Heart right ventricle (tissue), 16 donors: ENCODE measurements at regions not wholly inside any gene's neighbourhood (a gene's known extent, or its start where the extent isn't known, plus 50 kb on each side); places are given as distances from the start of the nearest gene placed in this dataset.

Experiments used
- ATAC-seq, 8 donors: fragments of 200-7000 bp; cut with Tn5 transposase; one replicate each; pipeline ENCODE4 v1.9.1; 2020; ENCODE audit warnings: mild to moderate bottlenecking in 8 of 8, moderate library complexity in 8 of 8, moderate number of reproducible peaks in 1 of 8
- DNase-seq, 2 donors: peaks; one replicate each; pipeline ENCODE4 v3.0.0-alpha.2; 2020
- H3K27ac ChIP-seq, 10 donors: fragments of 200-600 bp; sonication (generic) in 2 of 10; one replicate each; pipeline versions ENCODE4 v1.5.0 to v1.8.0; 2020 to 2022; ENCODE audit warnings: mild to moderate bottlenecking in 3 of 10
- H3K27me3 ChIP-seq, 7 donors: fragments of 200-600 bp; one replicate each; pipeline ENCODE4 v1.8.0; 2021 to 2022; ENCODE audit warnings: mild to moderate bottlenecking in 2 of 7
- H3K36me3 ChIP-seq, 9 donors: fragments of 200-600 bp; sonication (generic) in 1 of 9; one replicate each; pipeline versions ENCODE4 v1.5.0 to v1.8.0; 2020 to 2022; ENCODE audit warnings: mild to moderate bottlenecking in 2 of 9
- H3K4me1 ChIP-seq, 9 donors: fragments of 200-600 bp; sonication (generic) in 1 of 9; one replicate each; pipeline versions ENCODE4 v1.5.0 to v1.8.0; 2020 to 2022; ENCODE audit warnings: mild to moderate bottlenecking in 4 of 9
- H3K4me3 ChIP-seq, 10 donors: fragments of 200-600 bp; sonication (generic) in 2 of 10; one replicate each; pipeline versions ENCODE4 v1.5.0 to v1.8.0; 2020 to 2022; ENCODE audit warnings: mild to moderate bottlenecking in 7 of 10, moderate library complexity in 2 of 10
- H3K9me3 ChIP-seq, 11 donors: fragments of 200-600 bp in 10 of 11; sonication (generic) in 2 of 11; one replicate each; pipeline versions ENCODE4 v1.5.0 to v1.8.0; 2013 to 2022; ENCODE audit warnings: mild to moderate bottlenecking in 2 of 11, control low read depth in 1 of 11, moderate library complexity in 1 of 11
- WGBS, 2 donors: extraction: QIAGEN DNeasy Blood & Tissue Kit; methylation state at CpG; one replicate each; pipeline ENCODE4 v1.1.7; 2013; ENCODE audit warnings: inconsistent platforms in 1 of 2; 5-methylcytosine and 5-hydroxymethylcytosine counted together
- intact Hi-C, 10 donors: fragments of 100-400 bp; cut with DNase I; formaldehyde crosslinking; loops; one replicate each; pipeline versions ENCODE4 v1.11.1 to v1.14.2; 2022
- TF ChIP-seq, protein P1 (sequence below), 9 donors: fragments of 200-600 bp; sonication (generic) in 2 of 9; IDR thresholded peaks; one replicate each; pipeline versions ENCODE4 v1.5.0 to v1.8.0; 2021 to 2022; ENCODE audit warnings: antibody characterized with exemption in 9 of 9, mild to moderate bottlenecking in 5 of 9, moderate library complexity in 1 of 9
- donor health status: Arrhythmogenic right ventricular cardiomyopathy.
- donor health status: ischemic (EF 13 %, LVEDD 7.1; RV severe dilation, severe dysfunction).
- donor health status: healthy with polysubstance abuse.
- donor health status: DM: no; HTN: yes; CAD: no.
- donor health status: DM: no; HTN: no; CAD: no.
- donor health status: ischemic (EF 25% LVEDD 6.9; RV normal size, moderate dysfunction).
- donor health status: ischemic (EF 25% LVEDD 5.7; RV mildly dilated, moderate dysfunction).
- donor health status: healthy.
- donor health status: DM: yes; HTN: yes; CAD: no.
- donor health status: Ischemic cardiomyopathy.
- donor health status: ischemic (EF 35%, LVEDD 5.7; RV mildly dilated, moderate dysfunction).
- donor health status: nonischemic (EF 11% LVEDD 7.7; RV severe dilation, severe dysfunction).
- donor health status: DM: yes; HTN: yes; CAD: no.
- donor health status: PGD.
- donor health status: ischemic (EF 29% LVEDD 5.4; RV normal size, mild dysfunction).
- donor health status: nonischemic (EF 23%, LVEDD 6.1; RV moderate dilation, normal function).

DNA sequence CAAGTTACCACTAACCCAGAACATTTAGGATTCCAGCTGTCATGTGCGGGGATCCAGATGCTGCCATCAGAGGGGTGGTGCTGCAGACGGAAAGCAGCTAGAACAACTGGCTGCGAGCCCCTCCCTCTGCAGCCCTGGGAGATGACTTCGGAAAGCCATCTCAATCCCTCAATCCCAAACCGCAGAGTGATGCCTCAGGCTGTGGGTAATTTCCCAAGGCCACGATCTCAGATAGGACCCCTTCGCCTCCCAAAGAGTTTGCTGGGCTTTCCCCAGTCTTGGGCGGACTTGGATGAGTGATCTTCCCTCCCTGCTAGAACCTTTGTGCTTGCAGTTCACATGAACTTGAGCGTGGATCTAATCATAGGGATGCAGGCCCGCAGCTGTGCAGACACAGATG is 71.3 kb upstream of the EN2 start:
- no peak overlapping the region for H3K27ac ChIP-seq
- 72 to 80% methylated on average over 10 of the region's 10 CpGs for WGBS, 2 donors
- H3K9me3 ChIP-seq = no peaks in the 10 kb centered on the region
- peaks cover 24 to 99% (median 89%) of the 10 kb centered on the region in 7 donors for H3K27me3 ChIP-seq
- intact Hi-C loops = loop anchor here in 3 of 10 donors (10.0 kb wide), 3 partner anchors 68 to 348 kb away; partner anchors contain the start of gene EN2 (in 1 of the 3)
- peaks cover 0 to 11% (median 9%) of the 10 kb centered on the region in 9 donors for H3K4me1 ChIP-seq
- H3K4me3 ChIP-seq = no peak overlapping the region
- TF ChIP-seq, protein P1, sequence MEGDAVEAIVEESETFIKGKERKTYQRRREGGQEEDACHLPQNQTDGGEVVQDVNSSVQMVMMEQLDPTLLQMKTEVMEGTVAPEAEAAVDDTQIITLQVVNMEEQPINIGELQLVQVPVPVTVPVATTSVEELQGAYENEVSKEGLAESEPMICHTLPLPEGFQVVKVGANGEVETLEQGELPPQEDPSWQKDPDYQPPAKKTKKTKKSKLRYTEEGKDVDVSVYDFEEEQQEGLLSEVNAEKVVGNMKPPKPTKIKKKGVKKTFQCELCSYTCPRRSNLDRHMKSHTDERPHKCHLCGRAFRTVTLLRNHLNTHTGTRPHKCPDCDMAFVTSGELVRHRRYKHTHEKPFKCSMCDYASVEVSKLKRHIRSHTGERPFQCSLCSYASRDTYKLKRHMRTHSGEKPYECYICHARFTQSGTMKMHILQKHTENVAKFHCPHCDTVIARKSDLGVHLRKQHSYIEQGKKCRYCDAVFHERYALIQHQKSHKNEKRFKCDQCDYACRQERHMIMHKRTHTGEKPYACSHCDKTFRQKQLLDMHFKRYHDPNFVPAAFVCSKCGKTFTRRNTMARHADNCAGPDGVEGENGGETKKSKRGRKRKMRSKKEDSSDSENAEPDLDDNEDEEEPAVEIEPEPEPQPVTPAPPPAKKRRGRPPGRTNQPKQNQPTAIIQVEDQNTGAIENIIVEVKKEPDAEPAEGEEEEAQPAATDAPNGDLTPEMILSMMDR (IDR thresholded peaks at IDR 0.05) = no peak
- DNase-seq = no peak
- H3K36me3 ChIP-seq = no peaks in the 10 kb centered on the region
- ATAC-seq = no peak

DNA sequence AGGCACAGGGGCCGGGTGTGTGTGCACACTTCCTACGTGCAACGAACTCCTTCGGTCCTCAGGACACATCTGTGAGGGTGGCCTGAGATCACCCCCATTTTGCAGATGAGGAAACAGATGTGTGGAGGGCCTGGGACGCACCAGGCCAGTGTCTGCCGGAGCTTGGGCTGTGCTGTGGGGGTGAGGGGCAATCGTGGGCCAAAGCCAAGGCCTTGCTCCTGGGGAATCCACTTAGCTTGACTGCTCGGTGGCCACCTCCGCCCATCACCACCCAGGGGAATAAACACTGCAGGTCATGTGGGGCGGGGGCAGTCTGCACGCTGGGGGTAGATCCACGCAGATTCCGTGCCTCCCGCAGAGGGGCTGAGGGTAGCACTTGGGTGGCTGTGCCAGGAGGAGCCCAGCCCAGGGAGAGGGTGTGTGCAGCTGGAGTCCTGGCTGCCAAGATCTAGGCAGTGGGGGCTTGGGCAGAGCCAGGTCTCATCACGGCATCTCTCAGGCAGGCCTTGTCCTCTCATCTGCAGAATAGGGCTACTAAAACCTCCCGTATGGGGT is 70.8 kb upstream of the EN2 start:
- peaks cover 0 to 6% (median 4%) of the 10 kb centered on the region in 9 donors for H3K4me1 ChIP-seq

DNA sequence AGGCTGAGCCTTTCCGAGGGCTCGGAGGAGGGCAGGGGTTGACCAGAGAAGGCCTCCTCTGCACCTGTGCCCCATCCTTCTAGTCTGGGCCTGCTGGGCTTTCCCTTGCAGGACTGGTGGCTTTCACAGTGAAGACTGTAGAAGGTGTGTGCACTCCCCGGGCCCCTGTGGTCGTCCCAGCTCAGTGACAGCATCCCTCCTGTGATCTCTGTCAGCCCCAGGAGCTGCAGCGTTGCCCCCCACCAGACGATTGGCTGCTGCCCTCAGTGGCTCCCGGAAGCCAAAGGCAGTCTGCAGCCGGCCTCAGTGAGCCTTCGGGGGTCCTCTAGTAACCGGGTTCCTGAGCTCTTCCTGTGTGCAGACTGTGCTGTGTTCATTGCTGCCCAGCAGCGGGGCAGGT is 69.4 kb upstream of the EN2 start:
- TF ChIP-seq, protein P1 (IDR thresholded peaks at IDR 0.05) = no peak
- Histone ChIP-seq H3K4me1 (no peaks in the 10 kb centered on the region), H3K4me3 (no peak overlapping the region), H3K27ac (no peak overlapping the region), H3K9me3 (no peaks in the 10 kb centered on the region), H3K36me3 (no peaks in the 10 kb centered on the region), H3K27me3 (peaks cover 10 to 85% (median 72%) of the 10 kb centered on the region in 7 donors)
- intact Hi-C loops = loop anchor here in 3 of 10 donors (10.0 kb wide), 3 partner anchors 66 to 346 kb away; partner anchors contain the start of gene EN2 (in 1 of the 3)
- 59 to 65% methylated on average over 11 of the region's 11 CpGs for WGBS, 2 donors
- ATAC-seq (no peak), DNase-seq (no peak)

More for the DNA sequence above, 70.8 kb upstream of the EN2 start:
- H3K27me3 ChIP-seq = peaks cover 19 to 93% (median 86%) of the 10 kb centered on the region in 7 donors
- intact Hi-C loops = loop anchor here in 3 of 10 donors (10.0 kb wide), 3 partner anchors 68 to 348 kb away; partner anchors contain the start of gene EN2 (in 1 of the 3)
- no peak overlapping the region for H3K4me3 ChIP-seq
- no peak overlapping the region for H3K27ac ChIP-seq
- 75 to 76% methylated on average over 16 of the region's 16 CpGs for WGBS, 2 donors
- TF ChIP-seq, protein P1 (IDR thresholded peaks at IDR 0.05) = no peak
- no peaks in the 10 kb centered on the region for H3K9me3 ChIP-seq
- ATAC-seq (no peak), DNase-seq (no peak)
- no peaks in the 10 kb centered on the region for H3K36me3 ChIP-seq

DNA sequence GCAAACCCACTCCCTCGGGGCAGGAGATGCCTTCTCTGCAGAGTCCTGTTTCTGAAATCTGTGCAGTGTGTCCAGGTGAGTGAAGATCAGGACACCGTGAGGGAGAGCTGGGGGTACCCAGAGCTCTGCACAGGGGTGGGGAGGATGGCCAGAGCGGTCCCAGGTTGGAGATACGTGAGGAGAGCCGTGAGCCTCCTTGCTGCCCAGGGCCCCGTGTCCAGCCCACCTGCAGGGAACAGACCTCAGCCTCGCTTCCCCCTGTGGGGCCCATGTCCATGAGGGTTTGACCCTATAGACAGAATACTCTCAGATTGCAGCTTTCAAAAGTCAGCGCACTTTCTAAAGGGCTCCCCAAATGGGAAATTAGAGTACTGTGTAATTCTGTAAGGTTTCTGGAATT is 66.5 kb upstream of the EN2 start:
- TF ChIP-seq, protein P1 (IDR thresholded peaks at IDR 0.05) = no peak
- 80 to 87% methylated on average over 8 of the region's 8 CpGs for WGBS, 2 donors
- no peaks in the 10 kb centered on the region for H3K4me1 ChIP-seq
- peaks cover 0 to 79% (median 67%) of the 10 kb centered on the region in 7 donors for H3K27me3 ChIP-seq
- no peak overlapping the region for H3K27ac ChIP-seq
- ATAC-seq (no peak), DNase-seq (no peak)
- H3K9me3 ChIP-seq = no peaks in the 10 kb centered on the region
- intact Hi-C loops = loop anchor here in 1 of 10 donors (10.0 kb wide), 1 partner anchor 133 kb away; no protein-coding TSS in a partner anchor
- no peak overlapping the region for H3K4me3 ChIP-seq
- no peaks in the 10 kb centered on the region for H3K36me3 ChIP-seq
